ENCODE measurements at regions not wholly inside any gene's neighbourhood (a gene's known extent, or its start where the extent isn't known, plus 50 kb on each side); places are given as distances from the start of the nearest gene placed in this dataset.

- TF ChIP-seq EZH2phosphoT487 (IDR thresholded peaks at IDR 0.05): no peak
- TF ChIP-seq CTCF (IDR thresholded peaks at IDR 0.05): no peak
These were observed 383.0 kb upstream of the B3GAT1 start for GRCh38 chr11:134795017-134795416.
